ENCODE measurements at regions not wholly inside any gene's neighbourhood (a gene's known extent, or its start where the extent isn't known, plus 50 kb on each side); places are given as distances from the start of the nearest gene placed in this dataset.

DNA sequence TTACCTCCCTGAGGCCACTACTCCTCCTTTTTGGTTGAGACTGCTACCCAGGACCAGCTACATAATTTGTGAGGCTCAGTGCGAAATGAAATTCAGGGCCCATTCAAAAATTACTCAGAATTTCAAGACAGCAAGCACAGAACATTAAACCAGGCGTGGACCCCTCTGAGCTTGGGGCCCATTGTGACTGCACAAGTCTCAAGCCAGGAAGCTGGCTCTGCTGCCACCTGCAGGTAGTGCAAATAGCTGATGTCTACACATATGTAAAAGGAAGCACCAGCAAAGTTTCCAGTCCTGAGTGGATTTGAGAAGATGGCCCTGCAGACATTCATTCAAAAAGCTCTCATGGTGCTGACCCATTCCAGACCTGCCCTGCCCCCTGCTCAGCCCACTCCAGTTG lies 213.4 kb upstream of the LNX1 start:
- TF ChIP-seq POLR2A (IDR thresholded peaks at IDR 0.05; ENCODE audit: insufficient read depth in 1 of 2, low read depth in 2 of 2, low read length in 2 of 2) (no peak), ZNF34 (CRISPR knock-in tag; IDR thresholded peaks at IDR 0.05; ENCODE audit: borderline replicate concordance) (no peak), TOPORS (CRISPR knock-in tag; IDR thresholded peaks at IDR 0.05) (no peak), ZNF24 (IDR thresholded peaks at IDR 0.05) (no peak)
- TF ChIP-seq, protein P1, sequence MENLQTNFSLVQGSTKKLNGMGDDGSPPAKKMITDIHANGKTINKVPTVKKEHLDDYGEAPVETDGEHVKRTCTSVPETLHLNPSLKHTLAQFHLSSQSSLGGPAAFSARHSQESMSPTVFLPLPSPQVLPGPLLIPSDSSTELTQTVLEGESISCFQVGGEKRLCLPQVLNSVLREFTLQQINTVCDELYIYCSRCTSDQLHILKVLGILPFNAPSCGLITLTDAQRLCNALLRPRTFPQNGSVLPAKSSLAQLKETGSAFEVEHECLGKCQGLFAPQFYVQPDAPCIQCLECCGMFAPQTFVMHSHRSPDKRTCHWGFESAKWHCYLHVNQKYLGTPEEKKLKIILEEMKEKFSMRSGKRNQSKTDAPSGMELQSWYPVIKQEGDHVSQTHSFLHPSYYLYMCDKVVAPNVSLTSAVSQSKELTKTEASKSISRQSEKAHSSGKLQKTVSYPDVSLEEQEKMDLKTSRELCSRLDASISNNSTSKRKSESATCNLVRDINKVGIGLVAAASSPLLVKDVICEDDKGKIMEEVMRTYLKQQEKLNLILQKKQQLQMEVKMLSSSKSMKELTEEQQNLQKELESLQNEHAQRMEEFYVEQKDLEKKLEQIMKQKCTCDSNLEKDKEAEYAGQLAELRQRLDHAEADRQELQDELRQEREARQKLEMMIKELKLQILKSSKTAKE (CRISPR knock-in tag; IDR thresholded peaks at IDR 0.05; ENCODE audit: borderline replicate concordance) = no peak
